Upper lobe of left lung (tissue), 6 donors: ENCODE measurements at regions not wholly inside any gene's neighbourhood (a gene's known extent, or its start where the extent isn't known, plus 50 kb on each side); places are given as distances from the start of the nearest gene placed in this dataset.

Experiments used
- ATAC-seq, 2 donors: fragments of 200-7000 bp; cut with Tn5 transposase; one replicate each; pipeline ENCODE4 v1.9.1; 2022; ENCODE audit warnings: mild to moderate bottlenecking in 2 of 2, moderate library complexity in 2 of 2; ENCODE audit not compliant: low FRiP score in 2 of 2
- DNase-seq, 2 donors: peaks; one replicate each; pipeline ENCODE4 v3.0.0-alpha.2; 2019 to 2020
- H3K27ac ChIP-seq, 4 donors: fragments of 200-600 bp; sonication (generic); one replicate each; pipeline ENCODE4 v1.5.1; 2016 to 2019
- H3K27me3 ChIP-seq, 4 donors: fragments of 200-600 bp; sonication (generic); one replicate each; pipeline ENCODE4 v1.5.1; 2017 to 2019
- H3K36me3 ChIP-seq, 4 donors: fragments of 200-600 bp; sonication (generic); one replicate each; pipeline ENCODE4 v1.5.1; 2016 to 2019
- H3K4me1 ChIP-seq, 4 donors: fragments of 200-600 bp; sonication (generic); one replicate each; pipeline ENCODE4 v1.5.1; 2018 to 2019
- H3K4me3 ChIP-seq, 4 donors: fragments of 200-600 bp; sonication (generic); one replicate each; pipeline ENCODE4 v1.5.1; 2017 to 2019; ENCODE audit warnings: mild to moderate bottlenecking in 2 of 4, moderate library complexity in 1 of 4
- H3K9me3 ChIP-seq, 4 donors: fragments of 200-600 bp; sonication (generic); one replicate each; pipeline ENCODE4 v1.5.1; 2018 to 2019
- EP300 ChIP-seq, 4 donors: sonication (generic); formaldehyde crosslinking; IDR thresholded peaks; one replicate each; pipeline ENCODE4 v1.5.1; 2017; ENCODE audit warnings: antibody characterized with exemption in 4 of 4, control low read depth in 2 of 4
- POLR2A ChIP-seq, 4 donors: fragments of 450-650 bp; IDR thresholded peaks; one replicate each; pipeline ENCODE4 v1.5.1; 2016 to 2017; ENCODE audit warnings: antibody characterized with exemption in 4 of 4, mild to moderate bottlenecking in 2 of 4
- POLR2AphosphoS5 ChIP-seq, 2 donors: sonication (generic); formaldehyde crosslinking; IDR thresholded peaks; one replicate each; pipeline ENCODE4 v1.5.1; 2017; ENCODE audit warnings: antibody characterized with exemption in 2 of 2
- WGBS, 2 donors: methylation state at CpG; one replicate each; pipeline ENCODE4 v1.1.5; 2017 to 2018; 5-methylcytosine and 5-hydroxymethylcytosine counted together
- TF ChIP-seq, protein P1 (sequence below), 6 experiments: fragments of 450-650 bp in 4 of 6; fragments of 200-600 bp in 2 of 6; sonication (generic) in 2 of 6; IDR thresholded peaks; one replicate each; pipeline ENCODE4 v1.5.1; 2016 to 2019; ENCODE audit warnings: antibody characterized with exemption in 6 of 6
- donor health status: DM: no; HTN: no; CAD: no; lungs with moderate emphysema.
- donor health status: DM: no; HTN: yes; CAD: no; lungs with severe emphysema.

- no peak for DNase-seq
- TF ChIP-seq, protein P1, sequence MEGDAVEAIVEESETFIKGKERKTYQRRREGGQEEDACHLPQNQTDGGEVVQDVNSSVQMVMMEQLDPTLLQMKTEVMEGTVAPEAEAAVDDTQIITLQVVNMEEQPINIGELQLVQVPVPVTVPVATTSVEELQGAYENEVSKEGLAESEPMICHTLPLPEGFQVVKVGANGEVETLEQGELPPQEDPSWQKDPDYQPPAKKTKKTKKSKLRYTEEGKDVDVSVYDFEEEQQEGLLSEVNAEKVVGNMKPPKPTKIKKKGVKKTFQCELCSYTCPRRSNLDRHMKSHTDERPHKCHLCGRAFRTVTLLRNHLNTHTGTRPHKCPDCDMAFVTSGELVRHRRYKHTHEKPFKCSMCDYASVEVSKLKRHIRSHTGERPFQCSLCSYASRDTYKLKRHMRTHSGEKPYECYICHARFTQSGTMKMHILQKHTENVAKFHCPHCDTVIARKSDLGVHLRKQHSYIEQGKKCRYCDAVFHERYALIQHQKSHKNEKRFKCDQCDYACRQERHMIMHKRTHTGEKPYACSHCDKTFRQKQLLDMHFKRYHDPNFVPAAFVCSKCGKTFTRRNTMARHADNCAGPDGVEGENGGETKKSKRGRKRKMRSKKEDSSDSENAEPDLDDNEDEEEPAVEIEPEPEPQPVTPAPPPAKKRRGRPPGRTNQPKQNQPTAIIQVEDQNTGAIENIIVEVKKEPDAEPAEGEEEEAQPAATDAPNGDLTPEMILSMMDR (IDR thresholded peaks at IDR 0.05) = no peak
- TF ChIP-seq POLR2A (IDR thresholded peaks at IDR 0.05) = no peak
- TF ChIP-seq EP300 (IDR thresholded peaks at IDR 0.05) = no peak
- TF ChIP-seq POLR2AphosphoS5 (IDR thresholded peaks at IDR 0.05) = no peak
- Histone ChIP-seq H3K4me3 (no peak overlapping the region), H3K9me3 (peaks cover 0 to 4% (median 2%) of the 10 kb centered on the region in 4 donors), H3K27ac (no peak overlapping the region), H3K36me3 (no peaks in the 10 kb centered on the region), H3K4me1 (no peaks in the 10 kb centered on the region), H3K27me3 (no peaks in the 10 kb centered on the region)
- WGBS, 2 donors = 63 to 65% methylated on average over 1 of the region's 1 CpG
- ATAC-seq = no peak
Measured at GRCh38 chr7:84729284-84729683, 457.6 kb downstream of the SEMA3D start.

- 82 to 100% methylated on average over 2 to 3 of the region's 3 CpGs for WGBS, 2 donors
- Histone ChIP-seq H3K9me3 (no peaks in the 10 kb centered on the region), H3K4me1 (no peaks in the 10 kb centered on the region), H3K27me3 (no peaks in the 10 kb centered on the region), H3K27ac (no peak overlapping the region), H3K4me3 (no peak overlapping the region), H3K36me3 (no peaks in the 10 kb centered on the region)
- DNase-seq (no peak), ATAC-seq (no peak)
- TF ChIP-seq POLR2AphosphoS5 (IDR thresholded peaks at IDR 0.05) = no peak
- TF ChIP-seq, protein P1 (IDR thresholded peaks at IDR 0.05) = no peak
- TF ChIP-seq POLR2A (IDR thresholded peaks at IDR 0.05) = no peak
- TF ChIP-seq EP300 (IDR thresholded peaks at IDR 0.05) = no peak
Measured at GRCh38 chr7:84722734-84723133, 464.1 kb downstream of the SEMA3D start.

- ATAC-seq (no peak), DNase-seq (no peak)
- Histone ChIP-seq H3K9me3 (no peaks in the 10 kb centered on the region), H3K27ac (no peak overlapping the region), H3K4me1 (no peaks in the 10 kb centered on the region), H3K4me3 (no peak overlapping the region), H3K36me3 (no peaks in the 10 kb centered on the region), H3K27me3 (no peaks in the 10 kb centered on the region)
- 87 to 91% methylated on average over 3 of the region's 3 CpGs for WGBS, 2 donors
- TF ChIP-seq EP300 (IDR thresholded peaks at IDR 0.05) (no peak), POLR2A (IDR thresholded peaks at IDR 0.05) (no peak), POLR2AphosphoS5 (IDR thresholded peaks at IDR 0.05) (no peak)
- TF ChIP-seq, protein P1 (IDR thresholded peaks at IDR 0.05) = no peak
Measured at GRCh38 chr7:84722086-84722485, 464.8 kb downstream of the SEMA3D start.

- Histone ChIP-seq H3K27ac (no peak overlapping the region), H3K27me3 (no peaks in the 10 kb centered on the region), H3K4me1 (no peaks in the 10 kb centered on the region), H3K4me3 (no peak overlapping the region), H3K36me3 (no peaks in the 10 kb centered on the region), H3K9me3 (no peaks in the 10 kb centered on the region)
- TF ChIP-seq EP300 (IDR thresholded peaks at IDR 0.05) (no peak), POLR2A (IDR thresholded peaks at IDR 0.05) (no peak)
- TF ChIP-seq, protein P1 (IDR thresholded peaks at IDR 0.05) = no peak
- ATAC-seq = no peak
- DNase-seq = no peak
Measured at GRCh38 chr7:84720456-84721097, 466.3 kb downstream of the SEMA3D start.

- ATAC-seq (no peak), DNase-seq (no peak)
- Histone ChIP-seq H3K27me3 (no peaks in the 10 kb centered on the region), H3K27ac (no peak overlapping the region), H3K36me3 (no peaks in the 10 kb centered on the region), H3K4me3 (no peak overlapping the region), H3K4me1 (no peaks in the 10 kb centered on the region), H3K9me3 (no peaks in the 10 kb centered on the region)
- TF ChIP-seq POLR2A (IDR thresholded peaks at IDR 0.05) = no peak
- no peak for TF ChIP-seq EP300 (IDR thresholded peaks at IDR 0.05)
- TF ChIP-seq POLR2AphosphoS5 (IDR thresholded peaks at IDR 0.05) = no peak
- TF ChIP-seq, protein P1 (IDR thresholded peaks at IDR 0.05) = no peak
- 52 to 72% methylated on average over 4 of the region's 4 CpGs for WGBS, 2 donors
Measured at GRCh38 chr7:84714765-84715164, 472.1 kb downstream of the SEMA3D start.
